ENCODE measurements at regions not wholly inside any gene's neighbourhood (a gene's known extent, or its start where the extent isn't known, plus 50 kb on each side); places are given as distances from the start of the nearest gene placed in this dataset.
"Not testable (repeated sequence)": the region's sequence is repeated elsewhere in the genome, so short reads cannot be mapped to it uniquely, and the experiment has no call there.

DNA sequence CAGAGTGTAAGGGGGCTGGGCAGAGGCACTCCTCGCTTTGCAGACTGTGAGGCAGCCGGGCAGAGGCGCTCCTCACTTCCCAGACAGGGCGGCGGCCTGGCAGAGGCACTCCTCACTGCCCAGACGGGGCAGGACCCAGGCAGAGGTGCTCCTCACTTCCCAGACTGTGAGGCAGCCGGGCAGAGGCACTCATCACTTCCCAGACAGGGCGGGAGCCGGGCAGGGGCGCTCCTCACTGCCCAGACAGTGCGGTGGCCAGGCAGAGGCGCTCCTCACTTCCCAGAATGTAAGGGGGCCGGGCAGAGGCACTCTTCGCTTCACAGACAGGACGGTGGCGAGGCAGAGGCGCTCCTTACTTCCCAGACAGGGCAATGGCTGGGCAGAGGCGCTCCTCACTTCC, 442.5 kb downstream of the SPATA31D1 start:
- intact Hi-C loops (cut with DNase I; ENCODE audit: low total_unique reads), result no loop called here
- TF ChIP-seq POLR2A (IDR thresholded peaks at IDR 0.05), result no peak
- TF ChIP-seq, protein P1, sequence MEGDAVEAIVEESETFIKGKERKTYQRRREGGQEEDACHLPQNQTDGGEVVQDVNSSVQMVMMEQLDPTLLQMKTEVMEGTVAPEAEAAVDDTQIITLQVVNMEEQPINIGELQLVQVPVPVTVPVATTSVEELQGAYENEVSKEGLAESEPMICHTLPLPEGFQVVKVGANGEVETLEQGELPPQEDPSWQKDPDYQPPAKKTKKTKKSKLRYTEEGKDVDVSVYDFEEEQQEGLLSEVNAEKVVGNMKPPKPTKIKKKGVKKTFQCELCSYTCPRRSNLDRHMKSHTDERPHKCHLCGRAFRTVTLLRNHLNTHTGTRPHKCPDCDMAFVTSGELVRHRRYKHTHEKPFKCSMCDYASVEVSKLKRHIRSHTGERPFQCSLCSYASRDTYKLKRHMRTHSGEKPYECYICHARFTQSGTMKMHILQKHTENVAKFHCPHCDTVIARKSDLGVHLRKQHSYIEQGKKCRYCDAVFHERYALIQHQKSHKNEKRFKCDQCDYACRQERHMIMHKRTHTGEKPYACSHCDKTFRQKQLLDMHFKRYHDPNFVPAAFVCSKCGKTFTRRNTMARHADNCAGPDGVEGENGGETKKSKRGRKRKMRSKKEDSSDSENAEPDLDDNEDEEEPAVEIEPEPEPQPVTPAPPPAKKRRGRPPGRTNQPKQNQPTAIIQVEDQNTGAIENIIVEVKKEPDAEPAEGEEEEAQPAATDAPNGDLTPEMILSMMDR (IDR thresholded peaks at IDR 0.05), result no peak
- WGBS, 2 donors, result 90% methylated on average over 16 of the region's 18 CpGs; no CpG with 5 or more reads in 1 of the 2 donors

DNA sequence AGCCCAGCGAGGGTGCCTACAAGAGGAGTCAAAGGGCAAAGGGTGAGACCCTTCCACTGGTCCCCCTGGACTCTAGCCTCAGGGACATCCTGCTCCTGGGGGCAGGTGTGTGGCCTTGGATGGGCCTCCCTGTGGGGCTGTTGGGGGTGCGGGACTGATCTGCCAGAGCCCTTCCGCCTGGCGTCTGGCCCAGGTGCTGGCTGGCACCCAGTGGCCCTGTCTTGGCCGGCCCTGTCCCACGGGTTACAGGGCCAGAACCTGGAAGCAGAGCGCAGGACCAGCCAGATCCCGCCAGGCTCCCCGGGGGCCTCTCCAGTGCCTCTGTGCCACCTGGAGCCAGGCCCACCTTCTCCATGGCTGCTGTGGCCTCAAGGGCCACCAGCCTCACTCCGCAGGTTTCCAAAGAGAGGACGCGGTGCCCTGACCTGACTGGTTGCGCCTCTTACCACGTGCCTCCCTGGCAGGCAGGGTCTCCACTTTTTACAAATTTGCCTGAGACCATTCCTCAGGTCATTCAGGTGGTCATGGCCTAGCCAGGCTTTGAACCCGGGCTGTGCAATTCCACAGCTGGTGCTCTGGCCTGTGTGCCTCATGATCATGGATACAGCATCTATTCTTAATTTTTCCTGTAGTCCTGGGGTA, 444.8 kb downstream of the SPATA31D1 start:
- intact Hi-C loops (cut with DNase I; ENCODE audit: low total_unique reads); H3K27ac ChIP-seq; H3K36me3 ChIP-seq (ENCODE audit: low read depth, missing control alignments); H3K9me3 ChIP-seq; H3K27me3 ChIP-seq; H3K4me3 ChIP-seq; H3K4me1 ChIP-seq; DNase-seq: not testable (repeated sequence)
- 90% methylated on average over 12 of the region's 15 CpGs; no CpG with 5 or more reads in 1 of the 2 donors for WGBS, 2 donors

More for the DNA sequence above, 442.5 kb downstream of the SPATA31D1 start:
- Histone ChIP-seq H3K36me3 (ENCODE audit: low read depth, missing control alignments) (no peaks in the 10 kb centered on the region), H3K9me3 (no peaks in the 10 kb centered on the region), H3K4me3 (no peak overlapping the region), H3K27ac (no peak overlapping the region), H3K27me3 (no peaks in the 10 kb centered on the region), H3K4me1 (no peaks in the 10 kb centered on the region)
- no peak for DNase-seq

DNA sequence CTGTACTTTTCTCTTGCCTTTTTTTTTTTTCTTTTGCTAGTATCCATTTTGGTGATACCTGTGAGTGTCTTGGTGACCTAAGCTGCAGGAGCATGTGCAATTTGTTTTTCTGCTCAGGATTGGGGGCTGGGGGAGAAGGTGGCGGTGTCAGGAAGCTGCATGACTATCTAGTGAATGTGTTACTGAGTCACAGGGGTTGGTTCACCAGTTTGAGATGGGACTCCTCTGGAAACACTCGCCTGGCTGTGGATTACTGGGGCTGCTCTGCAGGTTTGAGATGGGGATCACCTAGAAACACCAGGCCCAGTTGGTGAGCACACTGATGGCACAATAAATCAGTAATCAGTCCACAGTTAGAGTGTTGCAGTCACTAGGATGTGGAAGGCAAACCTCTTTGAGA, 447.9 kb downstream of the SPATA31D1 start:
- 95 to 98% methylated on average over 2 of the region's 2 CpGs for WGBS, 2 donors
- Histone ChIP-seq H3K27me3 (no peaks in the 10 kb centered on the region), H3K4me3 (no peak overlapping the region), H3K27ac (no peak overlapping the region), H3K9me3 (no peaks in the 10 kb centered on the region), H3K36me3 (ENCODE audit: low read depth, missing control alignments) (no peaks in the 10 kb centered on the region), H3K4me1 (no peaks in the 10 kb centered on the region)
- DNase-seq, result no peak
- intact Hi-C loops (cut with DNase I; ENCODE audit: low total_unique reads), result no loop called here
- no peak for TF ChIP-seq POLR2A (IDR thresholded peaks at IDR 0.05)
- TF ChIP-seq, protein P1 (IDR thresholded peaks at IDR 0.05), result no peak

DNA sequence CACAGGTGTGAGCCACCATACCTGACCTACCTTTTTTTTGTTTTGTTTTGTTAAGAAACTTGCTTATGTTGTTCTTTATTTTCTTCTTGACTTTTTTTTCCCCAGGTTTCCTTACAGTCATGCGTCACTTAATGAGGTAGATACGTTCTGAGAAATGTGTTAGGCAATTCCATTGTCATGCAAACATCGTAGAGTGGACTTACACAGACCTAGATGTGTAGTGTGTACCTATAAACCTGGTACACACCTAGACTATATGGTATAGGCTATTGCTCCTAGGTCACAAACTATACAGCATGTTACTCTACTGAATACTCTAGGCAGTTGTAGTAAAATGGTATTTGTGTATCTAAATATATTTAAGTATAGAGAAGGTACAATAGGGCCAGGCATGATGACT, 448.6 kb downstream of the SPATA31D1 start:
- H3K27ac ChIP-seq; H3K36me3 ChIP-seq (ENCODE audit: low read depth, missing control alignments); H3K9me3 ChIP-seq; H3K4me1 ChIP-seq; H3K27me3 ChIP-seq; DNase-seq; H3K4me3 ChIP-seq; intact Hi-C loops (cut with DNase I; ENCODE audit: low total_unique reads): not testable (repeated sequence)
- WGBS, 2 donors, result 84 to 93% methylated on average over 3 of the region's 3 CpGs

DNA sequence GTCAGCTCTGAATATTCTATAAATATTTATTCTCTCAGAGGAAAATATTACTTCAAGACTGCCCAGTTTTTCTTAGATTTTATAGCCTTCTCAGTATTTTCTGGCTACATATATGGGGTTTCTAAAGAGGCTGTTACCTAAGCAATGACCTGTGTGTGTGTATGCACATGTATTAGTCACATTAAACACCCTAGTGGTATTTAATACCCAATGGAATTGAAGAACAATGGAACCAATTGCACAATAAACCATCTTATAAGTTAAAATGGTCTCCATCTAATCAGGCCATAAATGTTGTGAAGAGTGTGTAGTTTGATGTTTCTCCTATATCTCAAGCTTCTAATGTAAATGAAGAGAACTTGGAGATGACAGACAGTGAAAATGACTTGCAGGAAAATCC, 450.0 kb downstream of the SPATA31D1 start:
- Histone ChIP-seq H3K4me1 (no peaks in the 10 kb centered on the region), H3K9me3 (no peaks in the 10 kb centered on the region), H3K27me3 (no peaks in the 10 kb centered on the region), H3K36me3 (ENCODE audit: low read depth, missing control alignments) (no peaks in the 10 kb centered on the region), H3K27ac (no peak overlapping the region), H3K4me3 (no peak overlapping the region)
- no peak for TF ChIP-seq POLR2A (IDR thresholded peaks at IDR 0.05)
- TF ChIP-seq, protein P1 (IDR thresholded peaks at IDR 0.05), result no peak
- intact Hi-C loops (cut with DNase I; ENCODE audit: low total_unique reads), result no loop called here
- no peak for DNase-seq

DNA sequence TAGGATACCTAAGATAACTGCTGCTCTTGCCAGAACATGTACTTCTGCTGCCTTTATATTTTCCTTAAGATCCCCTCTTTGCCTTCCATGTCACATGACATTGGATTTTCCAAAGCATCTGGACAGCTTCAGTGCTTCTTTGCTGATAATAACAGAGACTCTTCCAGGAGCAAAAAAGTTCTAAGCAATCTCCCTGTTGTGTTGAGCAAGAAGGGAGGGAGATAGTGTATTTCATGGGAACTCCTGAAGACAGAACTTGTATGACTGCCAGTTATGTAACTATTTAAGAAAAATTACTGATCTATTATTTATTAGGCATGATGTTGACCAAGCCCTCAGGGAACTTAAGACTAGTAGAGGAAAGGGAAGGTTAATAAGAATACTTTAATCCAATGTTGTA, 454.7 kb downstream of the SPATA31D1 start:
- Histone ChIP-seq H3K9me3 (no peaks in the 10 kb centered on the region), H3K27ac (no peak overlapping the region), H3K36me3 (ENCODE audit: low read depth, missing control alignments) (no peaks in the 10 kb centered on the region), H3K4me1 (no peaks in the 10 kb centered on the region), H3K27me3 (no peaks in the 10 kb centered on the region), H3K4me3 (no peak overlapping the region)
- intact Hi-C loops (cut with DNase I; ENCODE audit: low total_unique reads), result no loop called here
- TF ChIP-seq, protein P1 (IDR thresholded peaks at IDR 0.05), result no peak
- no peak for TF ChIP-seq POLR2A (IDR thresholded peaks at IDR 0.05)
- no peak for DNase-seq

Measured in testis (tissue), 2 donors.